HEK293 (cell line): ENCODE measurements at regions not wholly inside any gene's neighbourhood (a gene's known extent, or its start where the extent isn't known, plus 50 kb on each side); places are given as distances from the start of the nearest gene placed in this dataset.

Source experiments
- ZNF530 ChIP-seq: fragments of 450-650 bp; formaldehyde crosslinking; IDR thresholded peaks from 2 replicates; pipeline ENCODE4 v1.5.1; 2016; ENCODE audit warnings: low read depth, missing biosample characterization, missing genetic modification characterization
- TF ChIP-seq, protein P1 (sequence below): fragments of 450-650 bp; formaldehyde crosslinking; IDR thresholded peaks from 2 replicates; pipeline ENCODE4 v1.5.1; 2016; ENCODE audit warnings: missing biosample characterization, missing genetic modification characterization

- TF ChIP-seq, protein P1, sequence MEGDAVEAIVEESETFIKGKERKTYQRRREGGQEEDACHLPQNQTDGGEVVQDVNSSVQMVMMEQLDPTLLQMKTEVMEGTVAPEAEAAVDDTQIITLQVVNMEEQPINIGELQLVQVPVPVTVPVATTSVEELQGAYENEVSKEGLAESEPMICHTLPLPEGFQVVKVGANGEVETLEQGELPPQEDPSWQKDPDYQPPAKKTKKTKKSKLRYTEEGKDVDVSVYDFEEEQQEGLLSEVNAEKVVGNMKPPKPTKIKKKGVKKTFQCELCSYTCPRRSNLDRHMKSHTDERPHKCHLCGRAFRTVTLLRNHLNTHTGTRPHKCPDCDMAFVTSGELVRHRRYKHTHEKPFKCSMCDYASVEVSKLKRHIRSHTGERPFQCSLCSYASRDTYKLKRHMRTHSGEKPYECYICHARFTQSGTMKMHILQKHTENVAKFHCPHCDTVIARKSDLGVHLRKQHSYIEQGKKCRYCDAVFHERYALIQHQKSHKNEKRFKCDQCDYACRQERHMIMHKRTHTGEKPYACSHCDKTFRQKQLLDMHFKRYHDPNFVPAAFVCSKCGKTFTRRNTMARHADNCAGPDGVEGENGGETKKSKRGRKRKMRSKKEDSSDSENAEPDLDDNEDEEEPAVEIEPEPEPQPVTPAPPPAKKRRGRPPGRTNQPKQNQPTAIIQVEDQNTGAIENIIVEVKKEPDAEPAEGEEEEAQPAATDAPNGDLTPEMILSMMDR (tag by site-specific recombination), result no peak
- TF ChIP-seq ZNF530 (tag by site-specific recombination), result no peak
Observed at GRCh38 chr1:193767886-193768285, 581.5 kb upstream of the B3GALT2 start.
